ENCODE measurements at regions not wholly inside any gene's neighbourhood (a gene's known extent, or its start where the extent isn't known, plus 50 kb on each side); places are given as distances from the start of the nearest gene placed in this dataset.

GRCh38 chr13:44652168-44652567, 76.0 kb upstream of the TSC22D1 start:
- WGBS, 2 donors = 33 to 41% methylated on average over 3 of the region's 3 CpGs
- DNase-seq = no peak
- Histone ChIP-seq H3K36me3 (ENCODE audit: low read depth, missing control alignments) (no peaks in the 10 kb centered on the region), H3K4me1 (no peaks in the 10 kb centered on the region), H3K27me3 (no peaks in the 10 kb centered on the region), H3K4me3 (no peak overlapping the region), H3K27ac (no peak overlapping the region), H3K9me3 (no peaks in the 10 kb centered on the region)
- TF ChIP-seq, protein P1, sequence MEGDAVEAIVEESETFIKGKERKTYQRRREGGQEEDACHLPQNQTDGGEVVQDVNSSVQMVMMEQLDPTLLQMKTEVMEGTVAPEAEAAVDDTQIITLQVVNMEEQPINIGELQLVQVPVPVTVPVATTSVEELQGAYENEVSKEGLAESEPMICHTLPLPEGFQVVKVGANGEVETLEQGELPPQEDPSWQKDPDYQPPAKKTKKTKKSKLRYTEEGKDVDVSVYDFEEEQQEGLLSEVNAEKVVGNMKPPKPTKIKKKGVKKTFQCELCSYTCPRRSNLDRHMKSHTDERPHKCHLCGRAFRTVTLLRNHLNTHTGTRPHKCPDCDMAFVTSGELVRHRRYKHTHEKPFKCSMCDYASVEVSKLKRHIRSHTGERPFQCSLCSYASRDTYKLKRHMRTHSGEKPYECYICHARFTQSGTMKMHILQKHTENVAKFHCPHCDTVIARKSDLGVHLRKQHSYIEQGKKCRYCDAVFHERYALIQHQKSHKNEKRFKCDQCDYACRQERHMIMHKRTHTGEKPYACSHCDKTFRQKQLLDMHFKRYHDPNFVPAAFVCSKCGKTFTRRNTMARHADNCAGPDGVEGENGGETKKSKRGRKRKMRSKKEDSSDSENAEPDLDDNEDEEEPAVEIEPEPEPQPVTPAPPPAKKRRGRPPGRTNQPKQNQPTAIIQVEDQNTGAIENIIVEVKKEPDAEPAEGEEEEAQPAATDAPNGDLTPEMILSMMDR (IDR thresholded peaks at IDR 0.05) = no peak
- TF ChIP-seq POLR2A (IDR thresholded peaks at IDR 0.05) = no peak
- intact Hi-C loops (cut with DNase I; ENCODE audit: low total_unique reads) = no loop called here

GRCh38 chr13:44651724-44652123, 75.6 kb upstream of the TSC22D1 start:
- Histone ChIP-seq H3K27me3 (no peaks in the 10 kb centered on the region), H3K4me1 (no peaks in the 10 kb centered on the region)
- WGBS, 2 donors = 73 to 82% methylated on average over 3 of the region's 3 CpGs

GRCh38 chr13:44651209-44651608, 75.1 kb upstream of the TSC22D1 start:
- no peaks in the 10 kb centered on the region for H3K9me3 ChIP-seq
- no peak overlapping the region for H3K4me3 ChIP-seq
- H3K4me1 ChIP-seq = no peaks in the 10 kb centered on the region
- no peak for DNase-seq
- H3K36me3 ChIP-seq (ENCODE audit: low read depth, missing control alignments) = no peaks in the 10 kb centered on the region
- no peaks in the 10 kb centered on the region for H3K27me3 ChIP-seq
- H3K27ac ChIP-seq = no peak overlapping the region
- WGBS, 2 donors = 0% methylated on average over 1 to 2 of the region's 2 CpGs
- TF ChIP-seq POLR2A (IDR thresholded peaks at IDR 0.05) = no peak
- TF ChIP-seq, protein P1 (IDR thresholded peaks at IDR 0.05) = no peak
- intact Hi-C loops (cut with DNase I; ENCODE audit: low total_unique reads) = no loop called here

More at GRCh38 chr13:44651724-44652123, 75.6 kb upstream of the TSC22D1 start:
- intact Hi-C loops (cut with DNase I; ENCODE audit: low total_unique reads) = no loop called here
- TF ChIP-seq, protein P1 (IDR thresholded peaks at IDR 0.05) = no peak
- no peak for TF ChIP-seq POLR2A (IDR thresholded peaks at IDR 0.05)
- no peaks in the 10 kb centered on the region for H3K36me3 ChIP-seq (ENCODE audit: low read depth, missing control alignments)
- DNase-seq = no peak
- no peak overlapping the region for H3K4me3 ChIP-seq
- no peak overlapping the region for H3K27ac ChIP-seq
- no peaks in the 10 kb centered on the region for H3K9me3 ChIP-seq

GRCh38 chr13:44649834-44650233, 73.7 kb upstream of the TSC22D1 start:
- Histone ChIP-seq H3K9me3 (no peaks in the 10 kb centered on the region), H3K4me1 (no peaks in the 10 kb centered on the region), H3K4me3 (no peak overlapping the region), H3K27me3 (no peaks in the 10 kb centered on the region), H3K36me3 (ENCODE audit: low read depth, missing control alignments) (no peaks in the 10 kb centered on the region), H3K27ac (no peak overlapping the region)
- DNase-seq = no peak
- intact Hi-C loops (cut with DNase I; ENCODE audit: low total_unique reads) = no loop called here
- TF ChIP-seq, protein P1 (IDR thresholded peaks at IDR 0.05) = no peak
- TF ChIP-seq POLR2A (IDR thresholded peaks at IDR 0.05) = no peak

DNA sequence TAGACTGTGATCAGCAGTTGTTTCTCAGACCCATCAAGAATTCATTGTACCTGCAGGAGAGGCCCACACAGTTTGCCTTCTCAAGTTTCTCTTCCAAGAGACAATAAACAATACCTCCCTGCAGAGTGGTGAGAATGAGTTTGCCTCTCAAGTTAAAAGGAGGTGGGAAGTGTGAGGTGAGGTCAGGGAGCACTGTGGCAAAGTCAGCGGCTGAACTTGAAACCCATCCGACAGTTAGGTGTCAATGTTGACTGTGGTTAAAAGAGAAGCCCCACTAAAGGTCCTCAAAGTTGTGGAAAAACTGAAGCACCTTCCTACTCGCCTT, 72.9 kb upstream of the TSC22D1 start:
- intact Hi-C loops (cut with DNase I; ENCODE audit: low total_unique reads) = no loop called here
- H3K9me3 ChIP-seq = no peaks in the 10 kb centered on the region
- TF ChIP-seq, protein P1 (IDR thresholded peaks at IDR 0.05) = no peak
- no peak for TF ChIP-seq POLR2A (IDR thresholded peaks at IDR 0.05)
- 86 to 90% methylated on average over 3 of the region's 3 CpGs for WGBS, 2 donors
- H3K27me3 ChIP-seq = no peaks in the 10 kb centered on the region
- no peaks in the 10 kb centered on the region for H3K36me3 ChIP-seq (ENCODE audit: low read depth, missing control alignments)
- DNase-seq = no peak
- H3K4me1 ChIP-seq = no peaks in the 10 kb centered on the region
- no peak overlapping the region for H3K4me3 ChIP-seq
- no peak overlapping the region for H3K27ac ChIP-seq

Measured in testis (tissue), 2 donors.